Hematopoietic multipotent progenitor cell treated with erythropoietin and hydrocortisone succinate and interleukin-3 and kit ligand, for 15 days (in vitro differentiated cells): ENCODE measurements at regions not wholly inside any gene's neighbourhood (a gene's known extent, or its start where the extent isn't known, plus 50 kb on each side); places are given as distances from the start of the nearest gene placed in this dataset.
"Not testable (repeated sequence)": the region's sequence is repeated elsewhere in the genome, so short reads cannot be mapped to it uniquely, and the experiment has no call there.

Experiments used
- DNase-seq: peaks from one replicate; pipeline ENCODE4 v3.0.0-alpha.2; 2015; ENCODE audit warnings: low spot score

GRCh38 chr11:38894201-38894600 is 2296.2 kb upstream of the RAG2 start:
- DNase-seq, result not testable (repeated sequence)

GRCh38 chr11:38884145-38884865 is 2286.3 kb upstream of the RAG2 start:
- no peak for DNase-seq

- no peak for DNase-seq
These were observed 2269.3 kb upstream of the RAG2 start for GRCh38 chr11:38867338-38867737.

GRCh38 chr11:38865922-38866321 is 2267.9 kb upstream of the RAG2 start:
- no peak for DNase-seq

- DNase-seq, result no peak
These were observed 2245.0 kb upstream of the RAG2 start for GRCh38 chr11:38842991-38843390.

GRCh38 chr11:38839071-38839470 is 2241.0 kb upstream of the RAG2 start:
- no peak for DNase-seq

GRCh38 chr11:38835966-38836365 is 2237.9 kb upstream of the RAG2 start:
- no peak for DNase-seq

- DNase-seq, result no peak
These were observed 2226.5 kb upstream of the RAG2 start for GRCh38 chr11:38824573-38824972.

- not testable (repeated sequence) for DNase-seq
These were observed 2223.8 kb upstream of the RAG2 start for GRCh38 chr11:38821786-38822185.

- no peak for DNase-seq
These were observed 2221.9 kb upstream of the RAG2 start for GRCh38 chr11:38819981-38820380.

- no peak for DNase-seq
These were observed 2220.7 kb upstream of the RAG2 start for GRCh38 chr11:38818720-38819119.

GRCh38 chr11:38814670-38815069 is 2216.6 kb upstream of the RAG2 start:
- no peak for DNase-seq

- DNase-seq, result no peak
These were observed 2211.5 kb upstream of the RAG2 start for GRCh38 chr11:38809521-38809920.

- no peak for DNase-seq
These were observed 2198.2 kb upstream of the RAG2 start for GRCh38 chr11:38796281-38796680.

GRCh38 chr11:38795027-38795426 is 2197.0 kb upstream of the RAG2 start:
- no peak for DNase-seq

- peak; percentile 47 for DNase-seq
These were observed 2193.4 kb upstream of the RAG2 start for GRCh38 chr11:38791346-38791961.

GRCh38 chr11:38788561-38788960 is 2190.5 kb upstream of the RAG2 start:
- no peak for DNase-seq

GRCh38 chr11:38784164-38784563 is 2186.1 kb upstream of the RAG2 start:
- DNase-seq, result no peak

GRCh38 chr11:38766796-38767195 is 2168.8 kb upstream of the RAG2 start:
- no peak for DNase-seq

- no peak for DNase-seq
These were observed 2161.4 kb upstream of the RAG2 start for GRCh38 chr11:38759394-38759793.

- DNase-seq, result no peak
These were observed 2158.5 kb upstream of the RAG2 start for GRCh38 chr11:38756537-38756936.

GRCh38 chr11:38751421-38751820 is 2153.4 kb upstream of the RAG2 start:
- no peak for DNase-seq

- not testable (repeated sequence) for DNase-seq
These were observed 2148.5 kb upstream of the RAG2 start for GRCh38 chr11:38746516-38746915.

- DNase-seq, result no peak
These were observed 2125.3 kb upstream of the RAG2 start for GRCh38 chr11:38723361-38723760.
